Upper lobe of right lung (tissue), 1 donor: ENCODE measurements at regions not wholly inside any gene's neighbourhood (a gene's known extent, or its start where the extent isn't known, plus 50 kb on each side); places are given as distances from the start of the nearest gene placed in this dataset.

Experiments
- ATAC-seq: fragments of 200-7000 bp; cut with Tn5 transposase; one replicate; pipeline ENCODE4 v1.9.1; 2020; ENCODE audit warnings: mild to moderate bottlenecking, moderate library complexity
- DNase-seq: peaks from one replicate; pipeline ENCODE4 v3.0.0-alpha.2; 2020
- H3K27ac ChIP-seq: fragments of 200-600 bp; one replicate; pipeline ENCODE4 v1.8.0; 2022
- H3K27me3 ChIP-seq: fragments of 200-600 bp; one replicate; pipeline ENCODE4 v1.8.0; 2022; ENCODE audit warnings: mild to moderate bottlenecking
- H3K36me3 ChIP-seq: fragments of 200-600 bp; one replicate; pipeline ENCODE4 v1.8.0; 2022
- H3K4me1 ChIP-seq: fragments of 200-600 bp; one replicate; pipeline ENCODE4 v1.8.0; 2022
- H3K4me3 ChIP-seq: fragments of 200-600 bp; one replicate; pipeline ENCODE4 v1.8.0; 2022; ENCODE audit warnings: mild to moderate bottlenecking
- H3K9me3 ChIP-seq: fragments of 200-600 bp; one replicate; pipeline ENCODE4 v1.8.0; 2022
- intact Hi-C: fragments of 100-400 bp; cut with DNase I; formaldehyde crosslinking; loops from one replicate; pipeline ENCODE4 v1.11.0; 2022
- TF ChIP-seq, protein P1 (sequence below): fragments of 200-600 bp; IDR thresholded peaks from one replicate; pipeline ENCODE4 v1.8.0; 2022; ENCODE audit warnings: antibody characterized with exemption
- donor health status: DM: no; HTN: yes; CAD: no; lungs with severe emphysema.

DNA sequence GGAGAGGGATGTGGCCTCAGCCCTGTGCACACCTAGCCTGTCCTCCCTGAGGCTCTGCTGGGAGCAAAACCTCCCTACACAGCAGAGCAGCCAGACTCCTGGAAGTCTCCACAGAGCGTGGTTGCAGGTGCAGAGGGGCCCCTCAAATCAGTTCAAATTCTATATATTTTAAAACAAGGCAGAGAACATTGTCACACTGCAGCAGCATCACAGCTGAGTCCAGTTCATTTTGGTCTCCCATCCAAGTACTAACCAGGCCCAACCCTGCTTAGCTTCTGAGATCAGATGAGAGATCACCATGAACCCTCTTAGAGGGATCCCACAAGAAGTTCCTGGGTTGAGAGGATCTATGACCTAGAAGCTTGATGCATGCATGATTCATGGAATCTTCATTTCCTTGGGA lies 331.0 kb upstream of the RGMA start:
- Histone ChIP-seq H3K27ac (no peak overlapping the region), H3K4me3 (no peak overlapping the region), H3K36me3 (no peaks in the 10 kb centered on the region), H3K27me3 (no peaks in the 10 kb centered on the region), H3K4me1 (no peaks in the 10 kb centered on the region), H3K9me3 (no peaks in the 10 kb centered on the region)
- intact Hi-C loops = no loop called here
- ATAC-seq = no peak
- TF ChIP-seq, protein P1, sequence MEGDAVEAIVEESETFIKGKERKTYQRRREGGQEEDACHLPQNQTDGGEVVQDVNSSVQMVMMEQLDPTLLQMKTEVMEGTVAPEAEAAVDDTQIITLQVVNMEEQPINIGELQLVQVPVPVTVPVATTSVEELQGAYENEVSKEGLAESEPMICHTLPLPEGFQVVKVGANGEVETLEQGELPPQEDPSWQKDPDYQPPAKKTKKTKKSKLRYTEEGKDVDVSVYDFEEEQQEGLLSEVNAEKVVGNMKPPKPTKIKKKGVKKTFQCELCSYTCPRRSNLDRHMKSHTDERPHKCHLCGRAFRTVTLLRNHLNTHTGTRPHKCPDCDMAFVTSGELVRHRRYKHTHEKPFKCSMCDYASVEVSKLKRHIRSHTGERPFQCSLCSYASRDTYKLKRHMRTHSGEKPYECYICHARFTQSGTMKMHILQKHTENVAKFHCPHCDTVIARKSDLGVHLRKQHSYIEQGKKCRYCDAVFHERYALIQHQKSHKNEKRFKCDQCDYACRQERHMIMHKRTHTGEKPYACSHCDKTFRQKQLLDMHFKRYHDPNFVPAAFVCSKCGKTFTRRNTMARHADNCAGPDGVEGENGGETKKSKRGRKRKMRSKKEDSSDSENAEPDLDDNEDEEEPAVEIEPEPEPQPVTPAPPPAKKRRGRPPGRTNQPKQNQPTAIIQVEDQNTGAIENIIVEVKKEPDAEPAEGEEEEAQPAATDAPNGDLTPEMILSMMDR = no peak
- no peak for DNase-seq

DNA sequence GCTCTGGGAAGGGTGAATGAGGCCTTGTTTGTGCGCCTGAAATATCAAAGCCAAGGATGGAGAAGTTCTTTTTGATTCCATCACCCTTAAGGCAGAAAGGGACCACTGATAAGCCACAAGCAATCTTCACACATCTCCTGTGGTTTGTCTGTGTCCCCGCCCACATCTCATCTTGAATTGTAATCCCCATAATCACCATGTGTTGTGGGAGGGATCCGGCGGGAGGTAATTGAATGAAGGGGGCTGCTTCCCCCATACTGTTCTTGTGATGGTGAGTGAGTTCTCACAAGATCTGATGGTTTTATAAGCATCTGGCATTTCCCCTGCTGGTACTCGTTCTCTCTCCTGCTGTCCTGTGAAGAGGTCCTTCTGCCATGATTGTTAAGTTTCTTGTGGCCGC lies 329.6 kb upstream of the RGMA start:
- Histone ChIP-seq H3K36me3 (no peaks in the 10 kb centered on the region), H3K9me3 (no peaks in the 10 kb centered on the region), H3K27ac (no peak overlapping the region), H3K4me3 (no peak overlapping the region), H3K4me1 (no peaks in the 10 kb centered on the region), H3K27me3 (no peaks in the 10 kb centered on the region)
- no peak for ATAC-seq
- intact Hi-C loops = no loop called here
- TF ChIP-seq, protein P1 = no peak
- no peak for DNase-seq

DNA sequence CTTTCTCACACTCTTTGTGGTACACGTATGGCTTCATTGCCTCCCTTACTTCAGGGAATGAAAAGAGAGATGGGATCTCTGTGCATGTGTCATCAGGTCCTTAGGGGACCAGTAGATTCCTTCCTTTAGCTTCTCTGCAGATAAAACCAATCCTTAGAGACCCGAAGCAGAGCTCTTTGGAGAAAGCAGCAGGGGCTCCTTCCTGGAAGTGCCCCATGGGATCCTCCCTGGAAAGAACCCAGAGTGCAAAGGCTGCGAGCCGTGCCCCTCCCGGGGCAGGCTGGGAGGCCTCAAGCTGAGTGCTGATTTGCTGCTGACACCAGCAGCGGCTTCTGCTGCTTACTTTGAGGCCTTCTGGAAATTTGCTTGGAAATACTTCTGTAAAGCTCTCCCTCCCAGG lies 328.6 kb upstream of the RGMA start:
- Histone ChIP-seq H3K4me1 (no peaks in the 10 kb centered on the region), H3K27me3 (no peaks in the 10 kb centered on the region), H3K27ac (no peak overlapping the region), H3K36me3 (no peaks in the 10 kb centered on the region), H3K4me3 (no peak overlapping the region), H3K9me3 (no peaks in the 10 kb centered on the region)
- TF ChIP-seq, protein P1 = no peak
- ATAC-seq (no peak), DNase-seq (no peak)
- intact Hi-C loops = no loop called here

DNA sequence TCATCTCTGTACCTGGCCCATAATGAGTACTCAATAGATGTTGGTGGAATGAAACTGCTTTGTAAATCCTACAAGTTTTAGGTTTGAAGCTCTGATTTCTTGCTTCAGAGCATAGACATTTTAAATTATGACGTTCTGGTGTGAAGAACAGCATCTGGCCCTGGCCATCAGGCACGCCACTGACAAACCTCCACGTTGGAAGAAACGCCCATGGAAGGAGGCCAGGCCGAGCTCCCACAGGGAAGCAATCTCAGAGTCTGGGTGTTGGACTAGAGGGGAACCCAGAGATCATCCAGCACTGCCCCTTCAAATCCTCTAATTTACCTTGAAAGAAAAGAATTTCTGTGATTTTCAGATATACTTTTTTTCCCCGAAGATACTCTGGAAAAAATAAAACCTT lies 328.1 kb upstream of the RGMA start:
- Histone ChIP-seq H3K36me3 (no peaks in the 10 kb centered on the region), H3K9me3 (no peaks in the 10 kb centered on the region), H3K4me3 (no peak overlapping the region), H3K27ac (no peak overlapping the region), H3K27me3 (no peaks in the 10 kb centered on the region), H3K4me1 (no peaks in the 10 kb centered on the region)
- no peak for ATAC-seq
- TF ChIP-seq, protein P1 = no peak
- no peak for DNase-seq
- intact Hi-C loops = no loop called here

DNA sequence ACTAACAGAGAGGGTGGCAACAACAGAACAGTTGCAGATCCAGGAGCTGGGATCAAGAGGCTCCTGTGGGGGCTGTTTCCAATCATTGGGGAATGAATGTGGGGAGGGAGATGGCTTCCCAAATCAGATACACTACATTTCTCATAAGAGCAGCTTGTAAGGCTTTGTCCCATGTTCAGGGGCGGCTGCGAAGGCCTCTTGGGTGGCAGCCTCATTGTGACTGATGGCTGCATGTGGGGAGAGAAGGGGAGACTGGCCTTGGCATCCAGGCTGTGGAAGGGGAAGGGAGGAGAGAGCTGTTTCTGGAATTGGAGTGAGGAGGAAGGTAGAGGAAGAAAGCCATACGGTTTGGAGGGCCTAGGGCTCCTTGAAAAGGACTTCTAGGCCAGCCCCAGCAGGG lies 326.6 kb upstream of the RGMA start:
- Histone ChIP-seq H3K4me1 (no peaks in the 10 kb centered on the region), H3K9me3 (no peaks in the 10 kb centered on the region), H3K36me3 (no peaks in the 10 kb centered on the region), H3K27me3 (no peaks in the 10 kb centered on the region), H3K4me3 (no peak overlapping the region), H3K27ac (no peak overlapping the region)
- no peak for ATAC-seq
- TF ChIP-seq, protein P1 = no peak
- intact Hi-C loops = no loop called here
- DNase-seq = no peak

DNA sequence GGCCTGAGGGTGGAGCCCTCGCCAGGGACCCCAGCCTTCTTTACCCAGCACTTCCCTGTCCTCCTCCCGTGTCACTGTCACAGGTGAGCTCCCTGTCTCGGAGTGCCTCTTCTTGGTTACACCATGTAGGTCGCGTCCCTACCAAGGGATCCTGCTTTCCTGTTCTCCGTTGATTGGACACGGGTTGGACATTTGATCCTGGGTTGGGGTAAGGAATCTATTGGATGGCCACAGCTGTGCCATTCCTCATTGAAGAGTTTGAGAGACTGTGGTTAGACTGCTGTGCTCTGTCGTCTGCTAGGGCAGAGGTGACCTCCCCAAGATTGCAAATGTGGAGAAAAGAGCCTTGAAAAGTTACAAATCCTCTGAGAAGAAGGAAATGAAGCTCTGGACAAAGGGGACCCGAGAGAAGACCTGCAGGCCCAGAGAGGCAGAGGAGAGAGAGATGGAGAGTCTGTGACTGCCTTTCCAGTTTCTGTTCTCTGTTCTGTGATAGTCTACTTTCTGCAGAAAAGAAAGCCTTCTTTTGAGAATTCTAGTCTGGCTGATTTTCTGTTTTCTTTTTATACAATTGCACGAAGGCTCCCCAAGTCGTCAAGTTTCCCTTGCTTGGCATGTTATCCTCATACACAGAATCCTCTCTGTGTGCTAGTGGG lies 325.7 kb upstream of the RGMA start:
- Histone ChIP-seq H3K36me3 (no peaks in the 10 kb centered on the region), H3K4me3 (no peak overlapping the region), H3K9me3 (no peaks in the 10 kb centered on the region), H3K27me3 (no peaks in the 10 kb centered on the region), H3K27ac (no peak overlapping the region), H3K4me1 (no peaks in the 10 kb centered on the region)
- no peak for ATAC-seq
- intact Hi-C loops = no loop called here
- TF ChIP-seq, protein P1 = no peak
- no peak for DNase-seq
